H1 (cell line): ENCODE measurements at regions not wholly inside any gene's neighbourhood (a gene's known extent, or its start where the extent isn't known, plus 50 kb on each side); places are given as distances from the start of the nearest gene placed in this dataset.

Experiments used
- CEBPB ChIP-seq: IDR thresholded peaks from 2 replicates; pipeline ENCODE4 v1.6.1; 2012; ENCODE audit warnings: low read depth, low read length
- KDM4A ChIP-seq: IDR thresholded peaks from one replicate; pipeline ENCODE4 v1.7.1; 2012; ENCODE audit warnings: low read depth, mild to moderate bottlenecking, moderate library complexity, low read length, inconsistent platforms; ENCODE audit not compliant: severe bottlenecking
- TBP ChIP-seq: IDR thresholded peaks from 2 replicates; pipeline ENCODE4 v1.6.1; 2011; ENCODE audit warnings: low read depth, low read length, improper control_type of control experiment

DNA sequence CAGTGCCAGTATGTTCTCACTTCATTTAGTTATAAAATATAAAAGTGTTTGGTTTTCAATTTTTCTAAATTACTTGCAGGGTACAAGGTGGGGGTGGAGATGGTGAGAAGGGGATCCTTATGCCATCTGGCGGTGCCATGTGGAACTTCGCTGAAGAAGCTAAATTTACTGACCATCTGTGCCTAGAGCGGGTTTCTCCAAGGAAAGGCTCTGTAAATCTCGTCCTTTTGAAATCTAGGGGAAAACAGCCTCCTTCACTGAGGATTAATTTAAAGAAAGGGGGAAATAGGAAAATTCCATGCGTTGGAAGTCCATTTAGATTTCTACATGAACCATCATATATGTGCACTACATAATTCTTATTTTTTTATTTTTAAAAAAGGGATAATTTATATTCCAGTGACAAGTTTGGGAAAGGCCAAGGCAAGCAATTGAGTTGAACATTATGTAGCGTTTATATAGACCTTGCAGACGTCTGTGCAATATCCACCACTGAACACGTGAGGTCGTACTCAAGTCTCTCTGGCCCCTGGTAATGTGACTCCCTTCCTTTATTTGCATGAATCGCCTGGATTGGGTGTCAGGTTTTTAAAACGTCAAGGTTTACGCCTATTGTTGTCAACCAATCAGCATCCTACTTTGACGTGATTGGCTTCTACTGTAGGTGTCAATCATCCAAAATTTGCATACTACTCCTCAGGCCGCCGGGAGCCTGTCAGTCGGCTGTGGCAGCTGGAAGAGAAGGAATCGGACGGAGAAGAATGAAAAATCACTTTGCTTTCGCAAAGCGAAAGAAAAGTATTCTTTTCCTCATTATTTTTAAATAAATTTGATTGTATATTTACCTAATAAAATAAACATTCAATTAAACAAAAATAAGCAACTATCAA lies 297.1 kb upstream of the NFE2L3 start (continued):
- TF ChIP-seq TBP: peak; percentile 89
- no peak for TF ChIP-seq KDM4A
- TF ChIP-seq CEBPB: no peak
